HG03066 (cell line): ENCODE measurements at regions not wholly inside any gene's neighbourhood (a gene's known extent, or its start where the extent isn't known, plus 50 kb on each side); places are given as distances from the start of the nearest gene placed in this dataset.
"Not testable (repeated sequence)": the region's sequence is repeated elsewhere in the genome, so short reads cannot be mapped to it uniquely, and the experiment has no call there.

Experiments used
- ATAC-seq: cut with Tn5 transposase; IDR thresholded peaks from one replicate; pipeline ENCODE4 v1.9.1; 2021; ENCODE audit warnings: low read depth; ENCODE audit not compliant: unreplicated experiment

DNA sequence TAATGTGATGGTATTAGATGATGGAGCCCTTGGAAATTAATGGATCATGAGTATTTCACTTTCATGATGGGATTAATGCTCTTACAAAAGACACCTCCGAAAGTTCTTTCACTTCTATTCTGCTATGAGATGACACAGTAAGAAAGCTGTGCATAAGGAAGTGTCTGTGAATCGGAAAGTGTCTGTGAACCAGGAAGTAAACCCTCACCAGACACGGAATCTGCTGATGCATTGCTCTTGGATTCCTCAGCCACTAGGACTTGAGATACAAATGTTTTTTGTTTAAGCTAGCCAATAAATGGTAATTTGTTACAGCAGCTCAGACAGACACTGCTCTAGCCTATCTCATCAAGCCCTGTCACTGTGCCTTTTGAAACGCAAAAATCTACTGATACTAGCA is 440.4 kb upstream of the PRR20A start:
- ATAC-seq: no peak

DNA sequence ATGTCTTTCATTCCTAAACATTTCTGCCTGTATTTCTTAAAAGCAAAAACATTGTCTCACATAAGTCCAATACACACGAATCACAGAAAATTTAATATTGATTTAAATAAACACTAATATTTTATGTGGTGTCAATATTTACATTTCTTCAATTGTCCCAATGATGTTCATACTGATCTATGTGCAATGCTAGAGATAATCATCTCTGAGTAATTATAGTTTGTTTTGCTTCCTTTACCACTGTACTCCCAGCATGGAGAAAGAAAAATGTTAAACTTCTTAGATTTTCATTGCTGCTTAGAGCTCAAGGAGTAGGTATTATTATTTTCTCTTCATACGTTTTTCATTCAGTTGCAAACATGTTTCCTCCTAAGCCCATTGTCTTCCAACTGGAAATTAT is 434.2 kb upstream of the PRR20A start:
- ATAC-seq: no peak

DNA sequence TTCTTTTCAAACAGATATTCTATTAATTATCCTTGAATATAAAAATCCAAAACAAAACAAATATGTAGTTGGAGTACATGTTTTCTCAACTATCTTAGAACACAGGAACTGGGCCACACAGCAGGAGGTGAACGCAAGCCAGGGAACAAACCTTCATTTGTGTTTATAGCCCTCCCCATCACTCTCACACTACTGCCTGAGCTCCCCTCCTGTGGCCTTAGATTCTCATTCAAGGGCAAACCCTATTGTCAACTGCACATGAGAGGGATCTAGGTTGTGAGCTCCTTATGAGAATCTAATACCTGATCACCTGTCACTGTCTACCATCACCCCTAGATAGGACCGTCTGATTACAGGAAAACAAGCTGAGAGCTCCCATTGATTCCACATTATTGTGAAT is 427.1 kb upstream of the PRR20A start:
- no peak for ATAC-seq

DNA sequence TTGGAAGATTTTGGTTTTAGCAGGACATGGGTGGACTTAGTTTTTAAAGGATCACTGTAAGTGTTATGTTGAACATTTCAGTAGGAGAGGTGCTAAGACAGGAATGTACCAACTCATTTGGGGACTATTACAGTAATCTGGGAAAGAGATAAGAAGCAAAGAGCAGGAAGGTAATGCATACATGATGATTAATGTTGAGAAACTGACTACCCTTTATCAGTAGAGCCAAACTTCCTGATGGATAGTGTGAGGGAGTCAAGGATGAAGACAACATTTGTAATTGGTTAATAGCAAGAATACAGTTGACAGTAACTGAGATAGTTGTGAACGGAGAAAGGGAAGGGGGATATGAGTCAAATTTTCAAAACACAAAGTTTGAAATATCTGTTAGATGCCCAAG is 421.9 kb upstream of the PRR20A start:
- no peak for ATAC-seq

DNA sequence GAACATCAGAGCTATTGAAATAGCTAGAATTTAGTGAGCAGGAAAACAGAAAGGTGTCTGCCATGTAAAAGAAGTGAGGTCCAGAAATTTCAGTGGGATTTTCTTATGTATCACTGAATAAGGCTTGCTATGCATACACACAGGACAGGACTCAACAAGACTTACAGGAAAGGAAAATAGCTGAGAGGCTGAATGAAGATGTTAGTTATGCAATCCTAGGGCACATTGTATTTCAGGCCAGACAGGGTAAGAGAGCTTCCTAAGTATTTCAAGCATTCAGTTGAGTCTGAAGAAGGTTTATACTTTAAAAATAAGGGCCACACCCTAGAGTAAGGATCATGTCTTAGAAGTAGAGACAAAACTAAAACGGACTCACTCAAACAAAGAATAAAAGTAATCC is 419.9 kb upstream of the PRR20A start:
- ATAC-seq: no peak

DNA sequence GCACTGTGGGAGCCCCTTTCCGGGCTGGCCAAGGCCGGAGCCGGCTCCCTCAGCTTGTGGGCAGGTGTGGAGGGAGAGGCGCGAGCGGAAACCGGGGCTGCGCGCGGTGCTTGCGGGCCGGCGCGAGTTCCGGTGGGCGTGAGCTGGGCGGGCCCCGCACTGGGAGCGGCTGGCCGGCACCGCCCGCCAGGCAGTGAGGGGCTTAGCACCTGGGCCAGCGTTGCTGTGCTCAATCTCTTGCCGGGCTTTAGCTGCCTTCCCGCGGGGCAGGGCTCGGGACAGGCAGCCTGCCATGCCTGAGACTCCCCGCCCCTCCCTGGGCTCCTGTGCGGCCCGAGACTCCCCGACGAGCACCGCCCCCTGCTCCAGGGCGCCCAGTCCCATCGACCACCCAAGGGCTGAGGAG is 405.2 kb upstream of the PRR20A start:
- ATAC-seq: no peak

DNA sequence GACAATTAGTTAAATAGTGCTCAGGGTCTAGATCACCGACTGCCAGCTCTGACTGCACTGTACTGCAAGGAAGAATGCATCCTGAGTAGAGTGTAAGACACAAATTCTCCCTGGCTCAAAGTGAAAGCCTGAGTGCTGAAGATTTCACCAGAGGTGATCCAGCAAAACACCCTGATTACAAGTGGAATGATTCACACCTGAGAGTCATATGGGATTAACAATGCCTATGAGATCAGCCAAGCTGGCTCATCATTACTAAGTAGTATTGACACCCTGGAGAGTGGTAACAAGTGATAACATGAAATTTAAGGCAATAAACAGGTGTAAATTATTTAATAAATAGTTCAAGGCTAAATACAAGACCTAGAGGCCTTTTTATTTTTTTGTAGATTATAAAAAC is 403.8 kb upstream of the PRR20A start:
- ATAC-seq: no peak

DNA sequence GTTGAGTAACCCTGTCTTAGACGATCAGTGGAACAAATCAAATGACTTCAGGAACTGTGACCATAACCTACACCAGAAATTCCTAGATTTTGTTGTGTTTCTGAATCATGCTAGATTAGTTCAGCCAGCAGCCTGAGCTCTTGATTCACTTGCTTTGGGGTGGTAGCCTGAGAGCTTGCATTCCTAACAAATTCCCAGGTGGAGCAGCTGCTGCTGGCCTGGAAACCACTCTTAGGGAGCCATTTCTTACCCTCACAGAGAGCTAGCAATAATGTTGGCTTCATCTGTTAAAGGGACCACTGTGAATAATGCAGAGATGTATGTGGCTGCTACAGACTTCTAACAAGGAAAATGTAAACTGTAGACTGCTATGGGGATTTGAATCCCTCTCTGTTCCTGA is 388.1 kb upstream of the PRR20A start:
- ATAC-seq: no peak

DNA sequence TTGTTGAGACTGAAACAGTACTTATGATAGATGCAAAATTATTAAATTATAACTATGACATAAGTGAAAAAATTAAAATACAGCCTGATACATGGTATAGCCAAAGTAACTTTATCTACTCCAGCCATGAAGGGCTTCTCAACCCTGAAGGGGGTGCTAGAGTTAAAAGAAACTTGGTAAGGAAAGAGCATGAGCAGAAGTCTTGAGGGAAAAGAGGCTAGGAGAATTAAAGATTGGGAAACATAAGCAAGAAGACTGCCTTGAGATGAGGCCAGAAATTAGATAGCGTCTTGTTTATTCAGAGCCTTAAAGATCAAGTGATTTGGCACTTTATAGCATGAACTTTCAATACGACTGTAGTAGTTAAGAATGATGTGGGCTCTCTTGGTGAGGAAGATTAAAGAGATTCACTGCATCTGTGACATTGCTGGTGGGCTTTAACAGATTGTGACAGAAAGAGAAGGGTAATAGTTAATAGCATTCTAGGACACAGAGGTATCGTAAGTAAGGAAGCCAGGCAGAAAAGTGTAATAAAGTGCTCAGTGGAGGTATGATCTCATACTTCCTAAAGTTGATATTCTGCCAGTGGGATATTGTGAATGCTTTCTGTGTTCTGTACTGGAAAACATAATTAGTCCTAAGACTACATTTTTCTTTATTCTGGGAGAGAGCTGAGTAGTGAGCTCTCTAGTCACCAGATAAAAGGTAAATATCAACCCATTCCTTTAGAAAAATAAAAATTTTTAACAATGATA is 385.4 kb upstream of the PRR20A start:
- ATAC-seq: no peak

DNA sequence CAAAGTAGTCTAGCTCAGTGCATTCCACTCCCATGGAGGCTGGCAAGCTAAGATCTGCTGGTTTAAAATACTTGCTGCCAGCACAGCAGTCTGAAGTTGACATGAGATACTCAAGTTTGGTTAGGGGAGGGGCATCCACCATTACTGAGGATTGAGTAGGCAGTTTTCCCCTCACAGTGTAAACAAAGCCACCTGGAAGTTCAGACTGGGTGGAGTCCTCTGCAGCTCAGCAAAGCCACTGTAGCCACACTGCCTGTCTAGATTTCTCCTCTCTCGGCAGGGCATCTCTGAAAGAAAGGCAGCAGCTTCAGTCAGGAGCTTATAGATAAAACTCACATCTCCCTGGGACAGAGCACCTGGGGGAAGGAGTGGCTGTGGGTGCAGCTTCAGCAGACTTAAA is 377.4 kb upstream of the PRR20A start:
- not testable (repeated sequence) for ATAC-seq

DNA sequence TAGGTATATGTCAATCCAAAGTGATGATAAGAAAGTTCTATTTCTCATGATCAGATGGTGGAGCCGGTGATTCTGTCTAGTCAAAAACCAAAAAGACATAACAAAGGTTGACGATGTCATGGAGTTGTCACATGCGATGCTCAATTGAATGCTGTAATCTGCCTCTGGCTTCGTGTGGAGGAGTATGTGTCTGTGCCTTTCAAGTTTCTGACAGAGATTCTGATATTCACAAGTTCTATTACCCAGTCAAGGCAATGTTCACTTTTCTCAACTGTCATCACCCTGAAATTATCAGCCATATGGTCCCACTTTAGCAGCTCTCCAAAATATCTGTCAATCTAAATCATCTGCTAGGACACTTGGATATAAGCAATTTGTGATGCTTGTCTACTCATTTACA is 367.6 kb upstream of the PRR20A start:
- ATAC-seq: no peak

DNA sequence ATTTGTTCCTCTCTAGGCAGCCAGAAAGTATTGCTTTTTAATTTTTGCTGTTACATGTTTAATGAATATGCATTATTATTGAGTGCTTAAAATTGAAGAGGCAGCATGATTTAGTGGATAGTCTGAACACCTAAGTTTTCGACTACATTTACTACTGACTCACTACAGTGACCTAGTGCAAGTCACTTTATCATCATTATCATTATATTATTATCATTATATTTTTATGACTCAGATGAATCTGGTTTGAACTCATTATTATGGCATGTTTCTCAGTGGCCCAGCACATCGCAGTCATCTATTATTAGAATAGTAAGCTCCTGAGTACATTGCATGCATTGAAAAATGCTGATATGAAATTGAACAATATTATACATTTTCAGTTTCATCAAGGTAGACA is 351.2 kb upstream of the PRR20A start:
- ATAC-seq: no peak

DNA sequence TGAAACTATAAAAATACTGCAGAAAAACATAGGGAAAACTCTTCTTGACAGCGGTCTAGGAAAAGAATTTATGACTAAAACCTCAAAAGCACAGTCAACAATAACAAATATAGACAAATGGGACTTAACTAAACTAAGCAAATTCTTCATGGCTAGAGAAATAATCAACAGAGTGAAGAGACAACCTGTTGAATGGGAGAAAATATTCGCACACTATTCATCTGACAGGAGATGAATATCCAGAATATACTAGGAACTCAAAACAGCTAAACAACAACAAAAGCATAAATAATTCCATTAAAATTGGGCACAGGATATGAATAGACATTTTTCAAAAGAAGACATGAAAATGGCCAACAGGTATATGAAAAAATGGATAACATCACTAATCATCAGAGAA is 303.6 kb upstream of the PRR20A start:
- ATAC-seq: no peak

DNA sequence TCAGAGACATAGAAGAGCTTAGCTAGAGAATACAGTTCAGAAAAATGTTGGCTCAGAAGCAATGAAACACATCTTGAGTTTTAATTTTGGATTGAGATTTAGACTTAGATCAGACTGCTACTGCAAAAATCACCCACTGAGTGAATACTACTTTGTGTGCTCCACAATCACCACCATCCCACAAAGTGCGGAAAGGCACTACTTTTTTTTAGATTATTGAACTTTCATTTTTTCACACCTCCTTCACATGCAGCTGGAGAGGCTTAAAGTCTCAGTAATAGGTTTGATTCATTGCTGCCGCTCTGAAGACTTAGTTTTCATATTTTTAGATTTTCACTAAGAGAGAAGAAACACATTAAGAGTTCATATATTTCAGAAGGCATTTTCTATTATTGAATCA is 289.9 kb upstream of the PRR20A start:
- no peak for ATAC-seq

DNA sequence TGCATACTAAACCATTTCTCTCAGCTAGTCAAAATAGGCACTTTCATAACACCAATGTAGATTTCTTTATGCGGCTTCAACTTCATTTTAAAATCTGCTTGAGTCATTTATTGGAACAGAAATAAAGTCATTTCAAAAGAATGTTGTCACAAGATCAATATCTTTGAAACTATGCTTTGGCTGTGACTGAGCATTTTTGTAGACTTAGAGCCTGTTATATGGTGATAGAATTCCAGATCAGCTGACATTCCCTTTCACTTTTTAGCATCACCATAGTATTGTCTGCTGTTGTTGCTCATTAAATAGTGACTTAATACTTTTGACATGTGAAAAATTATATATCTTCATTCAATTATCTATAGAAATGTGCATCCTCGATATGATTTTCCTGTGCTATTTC is 279.2 kb upstream of the PRR20A start:
- ATAC-seq: no peak

DNA sequence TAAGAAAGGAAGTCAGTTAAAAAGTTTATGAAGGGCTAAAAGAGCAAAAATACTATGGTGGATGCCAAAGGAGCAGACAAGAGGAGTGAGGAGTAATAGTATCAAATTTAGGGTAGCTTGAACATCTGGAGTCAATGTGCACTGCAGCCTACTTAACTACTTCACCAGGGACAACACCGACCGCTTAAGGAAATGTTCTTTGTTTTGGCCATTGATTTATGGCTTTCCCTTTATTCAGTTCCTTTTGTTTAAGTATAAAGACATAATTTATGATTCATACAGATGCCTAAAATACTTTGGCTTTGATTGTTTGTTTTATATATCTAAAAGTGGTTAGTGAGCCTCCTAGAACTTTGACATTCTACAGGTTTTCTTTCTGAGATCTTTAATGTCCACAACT is 276.3 kb upstream of the PRR20A start:
- ATAC-seq: no peak

DNA sequence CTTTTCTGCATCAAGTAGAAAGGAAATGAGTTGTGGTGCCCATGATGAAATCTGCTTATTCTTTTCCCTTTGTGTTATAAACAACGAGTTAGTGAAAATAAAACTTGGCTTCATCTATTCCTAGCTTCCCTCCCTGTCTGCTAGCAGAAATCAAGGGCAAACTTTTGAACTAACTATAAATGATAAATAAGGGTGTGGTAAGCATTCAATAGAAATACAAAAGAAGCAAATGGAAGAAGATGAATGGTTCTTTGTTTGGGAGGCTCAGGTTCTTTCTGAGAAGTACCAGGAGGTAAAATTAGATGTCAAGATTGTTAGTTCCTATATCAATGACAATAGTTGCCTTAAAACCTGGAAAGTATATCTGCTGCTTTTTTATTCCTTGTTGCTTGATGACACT is 275.3 kb upstream of the PRR20A start:
- ATAC-seq: no peak

DNA sequence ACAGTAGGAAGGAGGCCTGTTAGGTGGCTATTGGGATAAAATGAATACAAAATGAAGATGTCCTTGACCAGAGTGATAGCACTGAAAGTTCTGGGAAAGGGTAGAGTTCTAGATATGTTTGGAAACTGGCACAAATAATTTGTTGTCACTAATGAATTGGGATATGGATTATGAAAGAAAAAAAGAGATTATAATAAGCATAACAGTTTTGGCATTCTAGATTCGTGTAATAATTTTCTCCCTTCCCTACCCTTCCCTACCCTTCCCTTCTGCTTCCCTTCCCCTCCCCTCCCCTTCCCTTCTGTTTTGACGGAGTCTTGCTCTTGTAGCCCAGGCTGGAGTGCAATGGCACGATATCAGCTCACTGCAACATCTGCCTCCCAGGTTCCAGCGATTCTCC is 271.0 kb upstream of the PRR20A start:
- ATAC-seq: no peak

DNA sequence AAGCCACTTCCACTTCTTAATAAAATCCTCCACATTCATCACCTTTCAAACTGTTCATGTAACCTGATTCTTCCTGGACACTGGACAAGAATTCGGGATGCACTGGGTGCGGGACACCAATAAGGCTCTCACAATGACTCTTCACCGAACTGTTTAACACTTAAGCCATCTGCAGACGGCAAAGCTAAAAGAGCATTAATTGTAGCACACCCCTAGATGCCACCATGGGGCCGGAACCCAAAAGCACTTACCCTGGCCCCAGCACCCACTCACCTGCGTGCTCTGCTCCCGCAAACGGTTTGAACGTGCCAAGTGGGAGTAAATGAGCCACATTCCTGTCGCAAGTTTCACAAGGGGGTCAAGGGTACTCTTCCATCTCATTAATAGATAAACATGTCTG is 254.3 kb upstream of the PRR20A start:
- ATAC-seq: no peak

DNA sequence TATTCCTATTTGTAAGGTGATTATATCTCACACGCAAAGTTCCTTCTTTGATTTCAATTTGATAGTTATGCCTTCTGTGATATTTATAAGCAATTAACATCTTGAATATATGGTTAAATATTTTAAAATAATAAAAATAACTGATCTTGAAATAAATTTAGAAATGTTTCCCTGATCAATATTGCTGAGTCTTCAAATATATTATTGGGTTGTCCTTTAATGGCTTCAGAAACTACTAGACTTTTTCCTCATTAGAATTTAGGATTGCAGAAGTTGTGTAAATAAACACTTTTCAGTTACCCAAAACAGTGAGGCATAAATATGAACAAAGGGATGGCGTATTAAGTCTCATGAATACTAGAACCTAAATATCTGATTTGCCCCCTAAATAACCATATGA is 252.3 kb upstream of the PRR20A start:
- no peak for ATAC-seq

DNA sequence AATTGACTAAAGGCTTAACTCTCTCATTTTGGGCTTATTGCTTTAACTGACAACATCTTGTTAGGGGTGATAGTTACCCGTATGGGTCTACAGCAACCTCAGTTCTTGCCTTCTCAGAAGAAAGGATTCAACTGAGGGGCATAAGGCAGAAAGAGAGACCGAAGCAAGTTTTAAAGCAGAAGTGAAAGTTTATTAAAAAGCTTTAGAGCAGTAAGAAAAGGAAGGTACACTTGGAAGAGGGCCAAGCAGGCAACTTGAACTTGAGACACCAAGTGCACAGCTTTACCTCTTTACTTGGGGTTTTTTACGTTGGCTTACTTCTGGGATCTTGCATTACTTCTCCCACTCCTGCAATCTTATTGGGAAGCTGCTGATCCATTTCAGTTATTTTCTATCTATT is 246.9 kb upstream of the PRR20A start:
- no peak for ATAC-seq

DNA sequence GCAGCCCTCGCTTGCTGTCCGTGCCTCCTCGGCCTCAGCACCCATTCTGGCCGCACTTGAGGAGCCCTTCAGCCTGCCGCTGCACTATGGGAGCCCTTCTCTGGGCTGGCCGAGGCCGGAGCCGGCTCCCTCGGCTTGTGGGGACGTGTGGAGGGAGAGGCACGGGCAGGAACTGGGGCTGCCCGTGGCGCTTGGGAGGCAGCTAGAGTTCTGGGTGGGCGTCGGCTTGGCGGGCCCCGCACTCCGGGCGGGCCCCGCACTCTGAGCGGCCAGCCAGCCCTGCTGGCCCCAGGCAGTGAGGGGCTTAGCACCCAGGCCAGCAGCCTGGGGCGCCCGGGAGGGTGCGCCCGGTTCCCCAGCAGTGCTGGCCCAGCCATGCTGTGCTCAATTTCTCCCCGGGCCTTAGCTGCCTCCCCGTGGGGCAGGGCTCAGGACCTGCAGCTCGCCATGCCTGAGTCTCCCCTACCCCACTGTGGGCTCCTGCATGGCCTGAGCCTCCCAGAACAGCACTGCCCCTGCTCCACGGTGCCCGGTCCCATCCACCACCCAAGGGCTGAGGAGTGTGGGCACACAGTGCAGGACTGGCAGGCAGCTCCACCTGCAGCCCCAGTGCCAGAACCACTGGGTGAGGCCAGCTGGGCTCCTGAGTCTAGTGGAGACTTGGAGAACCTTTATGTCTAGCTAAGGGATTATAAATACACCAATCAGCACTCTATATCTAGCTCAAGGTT is 240.0 kb upstream of the PRR20A start:
- no peak for ATAC-seq
